HG03342 (cell line): ENCODE measurements at regions not wholly inside any gene's neighbourhood (a gene's known extent, or its start where the extent isn't known, plus 50 kb on each side); places are given as distances from the start of the nearest gene placed in this dataset.

Experiments used
- ATAC-seq: cut with Tn5 transposase; IDR thresholded peaks from one replicate; pipeline ENCODE4 v1.9.1; 2021; ENCODE audit warnings: mild to moderate bottlenecking, moderate library complexity; ENCODE audit not compliant: unreplicated experiment

- ATAC-seq: no peak
Observed at GRCh38 chr11:123305601-123306375, 110.7 kb upstream of the CLMP start.

DNA sequence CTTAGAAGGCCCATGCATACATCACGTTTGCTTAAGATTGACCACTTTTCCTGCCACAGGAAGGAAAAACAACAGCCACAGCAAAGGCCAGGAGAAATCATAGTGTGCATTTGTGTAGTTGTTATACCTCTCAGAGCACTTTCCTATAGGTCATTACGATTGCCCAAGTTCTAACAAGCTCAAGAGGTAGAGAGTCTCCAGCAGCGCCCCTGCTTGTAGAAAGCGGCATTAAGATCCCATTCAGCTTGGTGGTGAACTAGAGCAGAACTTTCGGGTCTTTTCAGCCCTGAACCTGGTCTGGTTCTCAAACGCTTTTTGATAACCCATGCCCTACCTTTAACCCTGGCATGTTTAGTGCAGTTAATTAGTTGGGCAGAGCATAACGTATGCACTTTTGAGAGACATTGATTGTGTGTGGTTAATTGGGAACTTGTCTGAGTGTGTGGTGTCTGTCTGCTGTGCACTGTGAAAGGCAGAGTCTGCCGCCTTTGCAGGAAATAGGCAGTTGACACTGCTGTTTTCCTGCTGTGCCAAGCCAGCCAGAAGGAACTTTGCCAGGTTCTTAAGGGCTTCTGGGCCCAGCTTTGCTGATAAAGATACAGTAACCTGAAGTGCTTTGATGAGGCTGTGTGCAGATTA lies 109.9 kb upstream of the CLMP start:
- ATAC-seq: no peak

GRCh38 chr11:123303924-123304323 lies 108.9 kb upstream of the CLMP start:
- no peak for ATAC-seq

- no peak for ATAC-seq
Observed at GRCh38 chr11:123302751-123303195, 107.7 kb upstream of the CLMP start.

DNA sequence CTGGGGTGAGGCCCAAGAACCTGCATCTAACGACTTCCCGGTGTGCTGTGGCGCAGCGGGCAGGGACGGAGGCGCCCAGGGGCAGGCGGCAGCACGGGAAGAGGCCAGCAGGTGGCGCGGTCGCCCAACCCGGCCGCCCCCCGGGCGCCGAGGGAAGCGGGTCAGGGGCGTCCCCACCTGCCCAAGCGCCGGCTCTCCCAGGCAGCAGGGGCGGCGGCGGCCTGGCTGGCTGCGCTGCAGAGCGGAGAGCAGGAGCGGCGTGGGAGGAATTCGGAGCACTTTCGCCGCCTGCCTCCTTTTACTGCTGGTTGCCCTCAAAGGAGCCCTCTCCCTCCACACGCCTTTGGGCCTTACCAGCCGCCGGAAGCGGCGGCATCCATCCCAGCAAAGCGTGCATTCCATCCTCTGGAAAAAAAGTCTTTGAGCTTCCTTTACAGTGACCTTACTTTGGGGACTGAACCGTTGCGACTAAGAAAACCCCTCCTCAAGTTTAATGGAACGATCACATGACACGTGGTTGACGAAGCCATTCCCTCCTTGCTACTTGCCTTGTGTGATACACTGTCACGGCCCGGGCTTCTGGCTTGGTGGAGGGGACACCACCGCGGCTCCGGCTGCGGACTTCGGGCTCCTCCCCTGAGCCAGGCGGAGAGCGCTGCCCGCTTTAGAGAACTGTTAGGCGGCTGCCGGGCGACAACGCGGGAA lies 106.8 kb upstream of the CLMP start:
- peak; percentile 81 for ATAC-seq

DNA sequence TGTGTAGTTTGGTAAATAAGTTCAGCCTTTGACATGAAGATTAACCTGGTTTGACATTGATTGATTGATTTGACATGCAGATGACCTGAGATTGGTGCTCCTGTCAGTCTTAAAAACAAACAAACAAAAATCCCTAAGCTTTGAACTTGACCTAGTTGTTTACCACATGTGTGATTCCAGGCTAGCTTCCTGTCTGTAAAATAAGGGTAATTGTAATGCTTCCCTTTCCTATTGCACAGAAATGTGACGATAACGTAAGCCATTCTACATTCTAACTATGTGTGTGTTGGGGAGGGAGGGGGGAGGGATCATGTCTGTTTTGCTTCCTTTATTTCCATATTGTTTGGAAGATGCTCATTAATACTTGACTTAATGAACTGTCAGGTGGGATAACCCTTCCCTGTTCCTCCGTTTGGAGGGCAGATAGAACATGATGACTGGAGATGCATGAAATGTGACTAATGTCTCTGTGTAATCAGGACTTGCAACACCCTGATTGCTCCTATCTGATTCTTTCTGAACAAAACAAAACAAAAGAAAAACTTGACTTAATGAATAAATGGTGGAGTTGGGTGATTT lies 106.1 kb upstream of the CLMP start:
- no peak for ATAC-seq

GRCh38 chr11:123299721-123300120 lies 104.7 kb upstream of the CLMP start:
- ATAC-seq: no peak

DNA sequence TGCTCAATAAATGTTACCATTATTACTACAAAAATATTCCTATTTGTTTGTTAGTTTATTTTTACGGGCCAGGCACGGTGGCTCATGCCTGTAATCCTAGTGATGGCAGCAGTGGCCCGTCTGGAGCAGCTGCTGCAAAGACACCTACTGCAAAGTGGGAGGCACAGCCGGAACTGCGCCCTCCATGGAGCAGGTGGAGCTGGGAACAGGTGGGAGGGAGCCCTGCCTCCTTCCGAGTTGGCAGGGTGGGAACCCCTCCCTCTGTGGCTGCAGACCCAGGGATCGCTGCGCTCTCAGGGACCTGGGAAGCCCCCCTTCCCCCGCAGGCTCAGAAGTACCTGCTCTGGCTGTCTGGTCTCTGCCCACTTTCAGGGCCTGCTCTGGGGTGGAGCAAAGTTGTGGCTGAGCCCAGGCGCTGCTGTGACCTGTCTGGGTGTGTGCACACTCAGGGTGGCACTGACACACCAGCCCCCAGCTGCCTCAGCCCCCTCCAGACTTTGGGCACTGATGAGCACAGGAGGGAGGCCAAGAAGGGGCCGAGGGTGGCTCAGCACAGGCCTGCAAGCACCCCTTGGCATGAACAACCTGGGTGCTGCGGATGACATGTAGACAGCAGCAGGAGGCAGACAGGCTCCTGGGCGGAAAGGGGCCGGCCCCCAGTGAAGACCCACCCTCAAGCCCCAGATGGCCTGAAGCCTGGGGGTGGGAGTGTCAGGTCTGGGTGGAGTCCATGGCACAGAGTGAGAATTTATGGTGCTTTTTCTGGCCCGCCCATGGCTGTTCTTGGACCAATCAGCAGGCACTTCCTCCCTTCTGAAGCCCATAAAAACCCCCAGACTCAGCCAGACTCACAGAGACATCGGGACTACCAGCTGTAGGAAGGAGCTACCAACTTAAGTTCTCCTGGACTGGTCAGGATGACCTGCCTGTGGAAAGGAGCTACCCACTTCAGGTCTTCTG lies 103.7 kb upstream of the CLMP start:
- ATAC-seq: no peak

DNA sequence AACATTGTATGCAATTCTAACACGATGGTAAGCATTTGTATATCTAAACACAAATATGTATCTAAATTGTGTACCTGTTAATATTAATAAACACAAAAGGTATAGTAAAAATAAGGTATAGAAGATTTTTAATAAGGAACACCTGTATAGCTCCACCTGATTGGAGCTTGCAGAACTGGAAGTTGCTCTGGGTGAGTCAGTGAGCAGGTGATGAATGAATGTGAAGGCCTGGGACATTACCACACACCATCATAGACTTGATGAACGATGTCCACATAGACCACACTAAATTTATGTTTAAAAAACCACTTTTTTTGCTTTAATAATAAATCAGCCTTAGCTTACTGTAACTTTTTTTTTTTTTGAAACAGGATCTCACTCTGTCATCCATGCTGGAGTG lies 97.6 kb upstream of the CLMP start:
- ATAC-seq: no peak

- ATAC-seq: no peak
Observed at GRCh38 chr11:123291201-123291869, 96.3 kb upstream of the CLMP start.

- no peak for ATAC-seq
Observed at GRCh38 chr11:123286761-123287160, 91.7 kb upstream of the CLMP start.

GRCh38 chr11:123286255-123286654 lies 91.2 kb upstream of the CLMP start:
- ATAC-seq: no peak

GRCh38 chr11:123284454-123284853 lies 89.4 kb upstream of the CLMP start:
- no peak for ATAC-seq

DNA sequence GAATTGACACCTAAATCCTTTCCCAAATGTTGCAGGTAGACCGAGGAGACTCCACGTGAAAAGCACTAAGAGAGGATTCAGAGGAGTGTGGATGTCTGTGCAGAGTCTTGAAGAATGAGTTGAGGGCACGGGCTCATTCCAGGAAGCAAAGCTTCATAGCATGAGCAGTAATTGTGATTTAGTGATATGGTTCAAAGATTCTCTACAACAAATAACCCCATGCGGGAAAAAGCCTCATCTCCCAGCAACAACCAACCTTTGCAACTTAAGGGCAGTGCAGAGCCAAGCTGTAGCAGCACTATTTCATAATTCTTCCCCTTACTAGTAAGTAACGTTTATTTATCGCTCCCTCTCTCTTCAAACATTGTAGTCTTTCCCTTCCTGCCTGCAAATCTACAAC lies 87.5 kb upstream of the CLMP start:
- no peak for ATAC-seq

- no peak for ATAC-seq
Observed at GRCh38 chr11:123273616-123274015, 78.6 kb upstream of the CLMP start.

- ATAC-seq: no peak
Observed at GRCh38 chr11:123272565-123272964, 77.5 kb upstream of the CLMP start.

- no peak for ATAC-seq
Observed at GRCh38 chr11:123268156-123268555, 73.1 kb upstream of the CLMP start.

DNA sequence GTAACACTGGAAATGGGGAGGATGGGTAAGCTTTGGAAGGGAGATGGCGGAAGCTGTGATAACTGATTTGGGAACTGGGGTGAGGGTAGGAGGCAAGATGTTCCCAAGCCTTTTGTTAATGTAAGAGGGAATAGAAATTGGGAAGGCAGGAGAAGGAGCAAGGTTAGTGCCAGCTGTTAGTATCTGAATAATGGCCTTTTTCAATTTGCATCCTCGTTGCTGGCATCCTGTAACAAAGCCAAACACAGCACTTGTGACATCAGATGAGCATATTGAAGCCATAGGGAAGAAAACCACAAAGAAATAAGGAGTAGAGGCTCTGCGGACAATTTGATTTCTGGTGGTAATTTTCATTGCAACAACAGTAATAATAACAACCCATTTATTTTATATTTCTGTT lies 70.9 kb upstream of the CLMP start:
- ATAC-seq: no peak

DNA sequence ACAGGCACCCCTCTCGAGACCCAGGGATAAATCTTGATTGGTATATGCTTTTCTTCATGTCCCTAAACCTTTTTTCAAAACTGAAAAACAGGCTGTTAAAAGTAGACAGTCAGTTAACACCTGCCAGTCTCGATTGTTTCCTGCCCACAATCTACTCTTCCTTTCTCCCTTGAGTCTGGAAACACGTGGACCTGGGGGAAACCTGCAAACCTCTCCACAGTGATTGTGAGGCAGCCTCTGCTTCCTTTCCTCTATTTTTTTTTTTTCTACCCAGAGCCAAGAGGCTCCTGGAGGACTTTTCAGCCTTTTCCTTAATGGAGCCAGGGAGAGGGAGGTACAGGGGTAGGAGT lies 69.4 kb upstream of the CLMP start:
- peak; percentile 11 for ATAC-seq
